H1 (cell line): ENCODE measurements at regions not wholly inside any gene's neighbourhood (a gene's known extent, or its start where the extent isn't known, plus 50 kb on each side); places are given as distances from the start of the nearest gene placed in this dataset.

Source experiments
- CTCF ChIA-PET: fragments of 300-600 bp; sonication (Branson Sonifier 250); formaldehyde crosslinking; loops from one replicate; lab custom pipeline; 2021; ENCODE audit not compliant: partially characterized antibody; lab: Charles Lee
- POLR2A ChIA-PET: fragments of 300-600 bp; sonication (Branson Sonifier 250); formaldehyde crosslinking; loops from one replicate; lab custom pipeline; 2021; ENCODE audit warnings: inconsistent platforms; ENCODE audit not compliant: partially characterized antibody; lab: Charles Lee
- DNase-seq, 2 experiments: peaks; one replicate each; pipeline versions ENCODE4 v3.0.0 to v3.0.0-alpha.2; 2010 to 2022; ENCODE audit warnings: low spot score in 2 of 2, low read depth in 1 of 2, mixed read lengths in 1 of 2
- FAIRE-seq: peaks from 2 replicates; lab custom pipeline; 2011; peaks lifted over from hg19 to GRCh38; lab: Jason Lieb, UNC
- H2AFZ ChIP-seq: 2 replicates; pipeline ENCODE4 v1.8.1; 2012; ENCODE audit warnings: low read length, inconsistent platforms
- H2AK5ac ChIP-seq: 2 replicates; pipeline ENCODE4 v1.6.1; 2013; ENCODE audit warnings: low read depth, low read length
- H2BK120ac ChIP-seq: replicated peaks from 2 replicates; pipeline ENCODE3; 2013; ENCODE audit warnings: low read depth, low read length, inconsistent platforms
- H2BK12ac ChIP-seq: 2 replicates; pipeline ENCODE4 v1.6.1; 2013; ENCODE audit warnings: low read depth, low read length
- H2BK15ac ChIP-seq: 2 replicates; pipeline ENCODE4 v1.6.1; 2013; ENCODE audit warnings: low read length
- H2BK20ac ChIP-seq: 2 replicates; pipeline ENCODE4 v1.6.1; 2013; ENCODE audit warnings: low read length
- H2BK5ac ChIP-seq: 2 replicates; pipeline ENCODE4 v1.6.1; 2013; ENCODE audit warnings: low read depth, low read length
- H3K14ac ChIP-seq: 2 replicates; pipeline ENCODE4 v1.6.1; 2013; ENCODE audit warnings: inconsistent platforms; ENCODE audit not compliant: insufficient read length
- H3K18ac ChIP-seq: 2 replicates; pipeline ENCODE4 v1.6.1; 2013; ENCODE audit warnings: low read length; ENCODE audit errors: extremely low read depth
- H3K23ac ChIP-seq: 2 replicates; pipeline ENCODE4 v1.6.1; 2013; ENCODE audit warnings: inconsistent platforms; ENCODE audit not compliant: insufficient read length
- H3K23me2 ChIP-seq: 2 replicates; pipeline ENCODE4 v1.6.1; 2013; ENCODE audit warnings: low read depth, low read length
- H3K27ac ChIP-seq: 2 replicates; pipeline ENCODE4 v1.6.1; 2011; ENCODE audit warnings: low read depth, low read length, inconsistent platforms
- H3K27me3 ChIP-seq, 4 experiments: replicated peaks in 1 of 4; 1 replicate in 1 of 4; 2 replicates in 3 of 4; pipeline versions ENCODE4 v1.6.1 to v1.8.1; 2011 to 2013; ENCODE audit warnings: low read length in 3 of 4, mild to moderate bottlenecking in 3 of 4, inconsistent platforms in 2 of 4, mixed read lengths in 2 of 4, moderate library complexity in 1 of 4; ENCODE audit not compliant: control insufficient read depth in 3 of 4, insufficient read depth in 3 of 4; ENCODE audit errors: extremely low read depth in 1 of 4
- H3K36me3 ChIP-seq, 4 experiments: 2 replicates each; pipeline versions ENCODE4 v1.6.1 to v1.8.1; 2011 to 2013; ENCODE audit warnings: mild to moderate bottlenecking in 4 of 4, low read length in 3 of 4, moderate library complexity in 2 of 4, control low read depth in 1 of 4, inconsistent platforms in 1 of 4; ENCODE audit not compliant: insufficient read depth in 4 of 4, control insufficient read depth in 2 of 4
- H3K4ac ChIP-seq: replicated peaks from 2 replicates; pipeline ENCODE3; 2013; ENCODE audit warnings: low read length, low read depth, mixed read lengths, inconsistent platforms; ENCODE audit not compliant: insufficient read length
- H3K4me1 ChIP-seq, 4 experiments: replicated peaks in 1 of 4; 1 replicate in 1 of 4; 2 replicates in 3 of 4; pipeline versions ENCODE4 v1.6.1 to v1.8.1; 2011 to 2013; ENCODE audit warnings: low read length in 3 of 4, inconsistent platforms in 2 of 4, mixed read lengths in 1 of 4; ENCODE audit not compliant: insufficient read depth in 4 of 4, control insufficient read depth in 3 of 4
- H3K4me2 ChIP-seq, 2 experiments: 2 replicates each; pipeline versions ENCODE4 v1.6.1 to v1.8.1; 2011 to 2013; ENCODE audit warnings: low read depth in 2 of 2, low read length in 2 of 2, control low read depth in 1 of 2, inconsistent platforms in 1 of 2, mild to moderate bottlenecking in 1 of 2; ENCODE audit not compliant: insufficient read depth in 1 of 2
- H3K4me3 ChIP-seq, 4 experiments: fragments of 200-600, 300-600 bp in 1 of 4; sonication (generic), shearing (Covaris generic), sonication (Bioruptor Twin) in 1 of 4; 2 replicates each; pipeline versions ENCODE4 v1.5.1 to v1.8.1; 2011 to 2016; ENCODE audit warnings: low read length in 4 of 4, low read depth in 3 of 4, control low read depth in 2 of 4, inconsistent platforms in 2 of 4, mild to moderate bottlenecking in 2 of 4, mixed read lengths in 1 of 4, moderate library complexity in 1 of 4; ENCODE audit not compliant: insufficient read depth in 2 of 4; ENCODE audit errors: extremely low read depth in 1 of 4
- H3K56ac ChIP-seq: replicated peaks from 2 replicates; pipeline ENCODE3; 2013; ENCODE audit warnings: low read depth, mild to moderate bottlenecking, mixed read lengths, low read length, inconsistent platforms; ENCODE audit not compliant: insufficient read length
- H3K79me1 ChIP-seq: 2 replicates; pipeline ENCODE4 v1.6.1; 2013; ENCODE audit warnings: low read depth, low read length, control low read depth
- H3K79me2 ChIP-seq, 2 experiments: 2 replicates each; pipeline versions ENCODE4 v1.6.1 to v1.8.1; 2012 to 2013; ENCODE audit warnings: low read length in 2 of 2, mild to moderate bottlenecking in 2 of 2, inconsistent platforms in 1 of 2; ENCODE audit not compliant: insufficient read depth in 2 of 2, control insufficient read depth in 1 of 2
- H3K9ac ChIP-seq, 4 experiments: replicated peaks in 1 of 4; 1 replicate in 1 of 4; 2 replicates in 3 of 4; pipeline versions ENCODE4 v1.6.1 to v1.8.1; 2011 to 2013; ENCODE audit warnings: low read depth in 3 of 4, low read length in 3 of 4, control low read depth in 2 of 4, mild to moderate bottlenecking in 2 of 4, moderate library complexity in 2 of 4, inconsistent platforms in 1 of 4; ENCODE audit errors: extremely low read depth in 1 of 4
- H3K9me3 ChIP-seq, 2 experiments: 2 replicates each; pipeline versions ENCODE4 v1.6.1 to v1.8.1; 2012 to 2013; ENCODE audit warnings: mild to moderate bottlenecking in 2 of 2, moderate library complexity in 2 of 2, control low read depth in 1 of 2, inconsistent platforms in 1 of 2, low read depth in 1 of 2, low read length in 1 of 2, mixed read lengths in 1 of 2; ENCODE audit not compliant: insufficient read depth in 2 of 2
- H4K20me1 ChIP-seq, 2 experiments: replicated peaks in 1 of 2; 2 replicates each; pipeline versions ENCODE3 to v1.8.1; 2011 to 2013; ENCODE audit warnings: inconsistent platforms in 2 of 2, low read length in 2 of 2, mild to moderate bottlenecking in 1 of 2; ENCODE audit not compliant: insufficient read depth in 2 of 2, control insufficient read depth in 1 of 2
- H4K5ac ChIP-seq: 2 replicates; pipeline ENCODE4 v1.6.1; 2013; ENCODE audit warnings: low read length, low read depth, mixed read lengths, inconsistent platforms; ENCODE audit not compliant: insufficient read length
- H4K8ac ChIP-seq: 2 replicates; pipeline ENCODE4 v1.8.0; 2013; ENCODE audit warnings: mild to moderate bottlenecking, moderate library complexity, low read length, inconsistent platforms; ENCODE audit not compliant: insufficient read depth; ENCODE audit errors: extremely low read depth
- H4K91ac ChIP-seq: replicated peaks from 2 replicates; pipeline ENCODE3; 2013; ENCODE audit warnings: low read length, mixed read lengths, inconsistent platforms; ENCODE audit not compliant: insufficient read length
- CHD2 ChIP-seq: IDR thresholded peaks from 2 replicates; pipeline ENCODE4 v1.6.1; 2012; ENCODE audit warnings: low read length, improper control_type of control experiment
- EP300 ChIP-seq, 2 experiments: IDR thresholded peaks; 1 replicate in 1 of 2; 2 replicates in 1 of 2; pipeline ENCODE4 v1.6.1; 2011 to 2012; ENCODE audit warnings: low read depth in 2 of 2, low read length in 2 of 2, mild to moderate bottlenecking in 2 of 2, borderline replicate concordance in 1 of 2, inconsistent platforms in 1 of 2, moderate library complexity in 1 of 2
- GTF2F1 ChIP-seq: IDR thresholded peaks from 2 replicates; pipeline ENCODE4 v1.6.1; 2012; ENCODE audit warnings: low read depth, low read length, improper control_type of control experiment, borderline replicate concordance
- KDM4A ChIP-seq: IDR thresholded peaks from one replicate; pipeline ENCODE4 v1.7.1; 2012; ENCODE audit warnings: low read depth, mild to moderate bottlenecking, moderate library complexity, low read length, inconsistent platforms; ENCODE audit not compliant: severe bottlenecking
- RAD21 ChIP-seq, 2 experiments: IDR thresholded peaks in 1 of 2; conservative IDR thresholded peaks in 1 of 2; 2 replicates each; pipeline ENCODE4 v1.6.1; 2011; ENCODE audit warnings: low read depth in 2 of 2, low read length in 2 of 2, improper control_type of control experiment in 1 of 2, inconsistent platforms in 1 of 2, mild to moderate bottlenecking in 1 of 2, moderate library complexity in 1 of 2
- RNF2 ChIP-seq: fragments of 200-900, 300-1000 bp; sonication (generic); IDR thresholded peaks from 2 replicates; pipeline ENCODE4 v1.7.1; 2016; ENCODE audit warnings: borderline replicate concordance, low read depth, mild to moderate bottlenecking, antibody characterized with exemption, low read length; ENCODE audit not compliant: poor library complexity, severe bottlenecking; ENCODE audit errors: missing control alignments
- SIRT6 ChIP-seq: IDR thresholded peaks from one replicate; pipeline ENCODE4 v1.7.1; 2012; ENCODE audit warnings: low read length, inconsistent platforms
- SRF ChIP-seq: IDR thresholded peaks from 2 replicates; pipeline ENCODE4 v1.6.1; 2011; ENCODE audit warnings: mild to moderate bottlenecking, low read depth, low read length, moderate library complexity
- WGBS, 2 experiments: shearing (Covaris generic) in 1 of 2; methylation state at CpG; one replicate each; pipeline versions ENCODE4 v1.1.6 to v1.1.7; 2013 to 2015; ENCODE audit warnings: low lambda C conversion rate in 2 of 2, mixed read lengths in 2 of 2, inconsistent platforms in 1 of 2, low coverage in 1 of 2, missing lambda C conversion rate in 1 of 2; ENCODE audit not compliant: insufficient replicate concordance in 2 of 2, insufficient coverage in 1 of 2, insufficient read length in 1 of 2; ENCODE audit errors: extremely low coverage in 1 of 2, missing lambda C conversion rate in 1 of 2; 5-methylcytosine and 5-hydroxymethylcytosine counted together
- TF ChIP-seq, protein P1 (sequence below): IDR thresholded peaks from 2 replicates; pipeline ENCODE4 v1.6.1; 2011; ENCODE audit warnings: low read length, improper control_type of control experiment

GRCh38 chr20:24880356-24880755, 68.7 kb upstream of the CST7 start:
- CTCF ChIA-PET = no interaction called here
- no peak for FAIRE-seq
- POLR2A ChIA-PET = no interaction called here

More at GRCh38 chr20:24880356-24880755, 68.7 kb upstream of the CST7 start:
- no peak overlapping the region for H3K4ac ChIP-seq
- H4K5ac ChIP-seq = no peak overlapping the region
- H2BK12ac ChIP-seq = no peak overlapping the region
- no peaks in the 10 kb centered on the region for H4K20me1 ChIP-seq
- H3K23me2 ChIP-seq = no peaks in the 10 kb centered on the region
- H2AK5ac ChIP-seq = no peak overlapping the region
- H3K4me3 ChIP-seq = no peak overlapping the region
- H3K79me2 ChIP-seq = no peaks in the 10 kb centered on the region
- DNase-seq = no peak
- H2BK20ac ChIP-seq = no peak overlapping the region
- no peak overlapping the region for H2AFZ ChIP-seq
- no peaks in the 10 kb centered on the region; a peak in 2 of 7 replicates for H3K27me3 ChIP-seq
- no peak overlapping the region for H3K9ac ChIP-seq
- no peaks in the 10 kb centered on the region for H3K79me1 ChIP-seq
- H4K91ac ChIP-seq = no peak overlapping the region
- no peak for TF ChIP-seq SIRT6
- TF ChIP-seq CHD2 = no peak
- TF ChIP-seq, protein P1, sequence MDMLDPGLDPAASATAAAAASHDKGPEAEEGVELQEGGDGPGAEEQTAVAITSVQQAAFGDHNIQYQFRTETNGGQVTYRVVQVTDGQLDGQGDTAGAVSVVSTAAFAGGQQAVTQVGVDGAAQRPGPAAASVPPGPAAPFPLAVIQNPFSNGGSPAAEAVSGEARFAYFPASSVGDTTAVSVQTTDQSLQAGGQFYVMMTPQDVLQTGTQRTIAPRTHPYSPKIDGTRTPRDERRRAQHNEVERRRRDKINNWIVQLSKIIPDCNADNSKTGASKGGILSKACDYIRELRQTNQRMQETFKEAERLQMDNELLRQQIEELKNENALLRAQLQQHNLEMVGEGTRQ = no peak
- TF ChIP-seq KDM4A = no peak
- no peak for TF ChIP-seq EP300 (IDR thresholded peaks at IDR 0.05; ENCODE audit: borderline replicate concordance in 1 of 2, low read depth in 2 of 2, low read length in 2 of 2)
- no peak for TF ChIP-seq RAD21 (IDR thresholded peaks at IDR 0.05 in 1 of 2, conservative IDR thresholded peaks at IDR 0.05 in 1 of 2; ENCODE audit: low read depth in 2 of 2, low read length in 2 of 2)
- TF ChIP-seq RNF2 = no peak
- no peak for TF ChIP-seq GTF2F1
- no peak for TF ChIP-seq SRF
- no peak overlapping the region for H2BK120ac ChIP-seq
- no peak overlapping the region for H2BK5ac ChIP-seq
- no peak overlapping the region for H3K23ac ChIP-seq
- H3K36me3 ChIP-seq = no peaks in the 10 kb centered on the region
- WGBS, 2 experiments = 58% methylated on average over 3 of the region's 3 CpGs; no CpG with 5 or more reads in 1 of the 2 experiments
- no peak overlapping the region for H4K8ac ChIP-seq
- H3K4me2 ChIP-seq = no peak overlapping the region
- H3K9me3 ChIP-seq = no peaks in the 10 kb centered on the region; a peak in 1 of 4 replicates
- no peaks in the 10 kb centered on the region for H3K4me1 ChIP-seq
- no peak overlapping the region for H3K14ac ChIP-seq
- no peak overlapping the region for H3K18ac ChIP-seq
- no peak overlapping the region for H3K27ac ChIP-seq
- no peak overlapping the region for H3K56ac ChIP-seq
- no peak overlapping the region for H2BK15ac ChIP-seq
